ENCODE measurements at regions not wholly inside any gene's neighbourhood (a gene's known extent, or its start where the extent isn't known, plus 50 kb on each side); places are given as distances from the start of the nearest gene placed in this dataset.

GRCh38 chr2:133993160-133993559 lies 260.7 kb upstream of the MGAT5 start:
- TF ChIP-seq CTCF (IDR thresholded peaks at IDR 0.05) = no peak
- TF ChIP-seq POLR2AphosphoS5 (IDR thresholded peaks at IDR 0.05) = no peak

Measured in esophagus muscularis mucosa (tissue), 3 donors.